HFF-Myc (cell line): ENCODE measurements at regions not wholly inside any gene's neighbourhood (a gene's known extent, or its start where the extent isn't known, plus 50 kb on each side); places are given as distances from the start of the nearest gene placed in this dataset.

Source experiments
- DNase-seq: peaks from one replicate; pipeline ENCODE4 v3.0.0-alpha.2; 2011; ENCODE audit warnings: low read depth; ENCODE audit errors: extremely low read depth
- H3K4me3 ChIP-seq: replicated peaks from 2 replicates; pipeline ENCODE4 v1.5.1; 2011; ENCODE audit warnings: low read depth, mild to moderate bottlenecking, control low read depth, low read length
- TF ChIP-seq, protein P1 (sequence below): IDR thresholded peaks from 2 replicates; pipeline ENCODE4 v1.5.1; 2012; ENCODE audit warnings: mild to moderate bottlenecking, low read depth, low read length, control low read depth; ENCODE audit errors: missing control alignments

GRCh38 chr13:104871456-104871855 is 1664.0 kb downstream of the EFNB2 start:
- TF ChIP-seq, protein P1, sequence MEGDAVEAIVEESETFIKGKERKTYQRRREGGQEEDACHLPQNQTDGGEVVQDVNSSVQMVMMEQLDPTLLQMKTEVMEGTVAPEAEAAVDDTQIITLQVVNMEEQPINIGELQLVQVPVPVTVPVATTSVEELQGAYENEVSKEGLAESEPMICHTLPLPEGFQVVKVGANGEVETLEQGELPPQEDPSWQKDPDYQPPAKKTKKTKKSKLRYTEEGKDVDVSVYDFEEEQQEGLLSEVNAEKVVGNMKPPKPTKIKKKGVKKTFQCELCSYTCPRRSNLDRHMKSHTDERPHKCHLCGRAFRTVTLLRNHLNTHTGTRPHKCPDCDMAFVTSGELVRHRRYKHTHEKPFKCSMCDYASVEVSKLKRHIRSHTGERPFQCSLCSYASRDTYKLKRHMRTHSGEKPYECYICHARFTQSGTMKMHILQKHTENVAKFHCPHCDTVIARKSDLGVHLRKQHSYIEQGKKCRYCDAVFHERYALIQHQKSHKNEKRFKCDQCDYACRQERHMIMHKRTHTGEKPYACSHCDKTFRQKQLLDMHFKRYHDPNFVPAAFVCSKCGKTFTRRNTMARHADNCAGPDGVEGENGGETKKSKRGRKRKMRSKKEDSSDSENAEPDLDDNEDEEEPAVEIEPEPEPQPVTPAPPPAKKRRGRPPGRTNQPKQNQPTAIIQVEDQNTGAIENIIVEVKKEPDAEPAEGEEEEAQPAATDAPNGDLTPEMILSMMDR: no peak
- no peak overlapping the region for H3K4me3 ChIP-seq
- no peak for DNase-seq

DNA sequence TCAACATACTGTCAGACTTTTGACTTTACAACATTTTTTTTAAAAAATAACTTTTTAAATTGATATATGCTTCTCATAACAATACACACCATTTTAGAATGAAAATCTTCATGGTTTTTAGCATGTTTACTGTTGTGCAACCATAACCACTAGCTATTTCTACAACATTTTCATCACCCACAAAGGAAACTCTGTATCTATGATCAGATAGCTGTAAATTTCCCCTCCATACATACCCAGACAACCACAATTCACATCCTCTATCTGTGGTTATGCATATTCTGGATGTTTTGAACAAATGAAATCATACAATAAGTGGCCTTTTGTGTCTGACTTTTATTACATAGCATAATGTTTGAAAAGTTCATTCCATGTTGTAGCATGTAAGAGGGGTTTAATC is 1666.0 kb downstream of the EFNB2 start:
- no peak for DNase-seq
- no peak overlapping the region for H3K4me3 ChIP-seq

DNA sequence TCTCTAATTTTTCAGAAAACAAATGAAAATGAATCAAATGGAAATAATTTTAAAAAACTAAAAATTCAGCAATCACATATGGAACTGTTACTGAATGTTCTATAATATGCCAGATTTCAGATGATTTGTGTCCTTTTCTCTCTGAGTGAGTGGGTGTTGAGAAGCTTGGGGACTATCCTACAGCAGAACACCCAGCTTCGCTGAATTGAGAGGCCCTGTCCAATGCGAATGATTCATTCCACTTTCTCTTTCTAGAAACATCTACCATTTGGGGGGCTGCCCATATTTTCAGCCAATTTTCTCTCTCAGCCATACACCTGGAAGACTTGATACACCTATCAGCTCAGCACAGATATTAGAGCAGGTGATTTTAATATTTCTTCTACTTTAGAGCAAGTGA is 1666.7 kb downstream of the EFNB2 start:
- TF ChIP-seq, protein P1: no peak
- no peak for DNase-seq
- no peak overlapping the region for H3K4me3 ChIP-seq

More for the DNA sequence above, 1666.0 kb downstream of the EFNB2 start:
- TF ChIP-seq, protein P1: no peak

- DNase-seq: no peak
- TF ChIP-seq, protein P1: no peak
Observed at GRCh38 chr13:104855581-104855980, 1679.9 kb downstream of the EFNB2 start.

DNA sequence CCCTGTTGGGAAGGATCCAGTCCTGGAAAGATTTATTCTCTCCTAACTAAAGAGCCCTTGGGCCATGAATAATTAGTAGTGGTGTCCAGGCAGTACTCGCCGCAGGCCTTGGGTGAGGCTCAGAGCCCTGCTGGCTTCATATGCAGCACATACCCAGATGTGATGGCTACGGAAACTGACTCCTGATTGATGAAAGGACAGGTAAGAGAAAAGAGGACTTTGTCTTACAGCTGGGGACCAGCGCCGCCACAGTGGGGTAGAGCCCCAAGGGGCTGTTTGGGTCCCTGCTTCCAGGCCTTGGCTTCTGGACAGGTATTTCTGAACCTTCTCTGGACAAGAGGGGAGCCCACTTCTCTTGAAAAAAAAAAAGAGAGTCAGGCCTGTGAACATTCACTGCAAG is 1680.8 kb downstream of the EFNB2 start:
- TF ChIP-seq, protein P1: no peak

More at GRCh38 chr13:104855581-104855980, 1679.9 kb downstream of the EFNB2 start:
- no peak overlapping the region for H3K4me3 ChIP-seq

GRCh38 chr13:104854007-104854406 is 1681.5 kb downstream of the EFNB2 start:
- DNase-seq: no peak
- TF ChIP-seq, protein P1: no peak
- H3K4me3 ChIP-seq: no peak overlapping the region

More for the DNA sequence above, 1680.8 kb downstream of the EFNB2 start:
- no peak for DNase-seq
- no peak overlapping the region for H3K4me3 ChIP-seq

DNA sequence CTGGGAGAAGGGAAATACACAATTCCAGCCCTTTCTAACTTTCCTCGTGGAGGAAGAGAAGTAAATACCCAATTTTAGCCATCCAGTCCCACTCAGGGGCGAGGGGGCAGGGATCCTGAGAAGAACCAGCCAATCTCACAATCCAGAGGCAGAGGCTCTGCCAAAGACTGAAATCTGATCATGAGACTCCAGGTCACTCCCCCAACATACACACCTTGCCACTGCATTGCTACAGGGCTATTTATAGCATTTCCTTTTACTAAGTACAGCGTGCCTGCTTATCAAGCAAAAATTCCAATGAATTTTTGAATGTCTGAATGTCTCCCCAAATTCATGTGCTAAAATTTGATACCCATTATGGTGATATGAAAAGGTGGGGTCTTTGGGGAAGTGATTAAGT is 1687.5 kb downstream of the EFNB2 start:
- DNase-seq: no peak
- TF ChIP-seq, protein P1: no peak
- no peak overlapping the region for H3K4me3 ChIP-seq
